ENCODE measurements at regions not wholly inside any gene's neighbourhood (a gene's known extent, or its start where the extent isn't known, plus 50 kb on each side); places are given as distances from the start of the nearest gene placed in this dataset.

- Histone ChIP-seq H3K4me3 (no peak overlapping the region), H3K4me1 (replicated peaks in 1 of 2; ENCODE audit: control insufficient read depth in 2 of 2, insufficient read depth in 2 of 2, low read length in 2 of 2) (peaks cover 0 to 5% of the 10 kb centered on the region in 2 experiments; a peak in 1 of 5 replicates), H3K9me3 (replicated peaks; ENCODE audit: control insufficient read depth, insufficient read depth, low read depth, low read length) (no peaks in the 10 kb centered on the region), H3K4me2 (ENCODE audit: insufficient read depth, low read length) (no peak overlapping the region), H3K27me3 (ENCODE audit: control insufficient read depth in 2 of 2, insufficient read depth in 2 of 2, low read length in 2 of 2) (peaks cover 54 to 73% of the 10 kb centered on the region in 2 experiments), H4K20me1 (replicated peaks; ENCODE audit: control insufficient read depth, insufficient read depth, low read length) (peaks cover 4% of the 10 kb centered on the region; the same call in 1 of the 2 replicates), H3K79me2 (ENCODE audit: control insufficient read depth, insufficient read depth, low read length) (no peaks in the 10 kb centered on the region), H3K36me3 (ENCODE audit: control insufficient read depth, insufficient read depth, low read length) (no peaks in the 10 kb centered on the region), H3K27ac (ENCODE audit: extremely low read depth, low read depth, low read length) (no peak overlapping the region), H2AFZ (ENCODE audit: low read depth, low read length) (no peak overlapping the region), H3K9me1 (ENCODE audit: control insufficient read depth, insufficient read depth, low read length) (no peaks in the 10 kb centered on the region), H3K9ac (ENCODE audit: insufficient read depth in 1 of 2, low read depth in 2 of 2, low read length in 2 of 2) (no peak overlapping the region)
- FAIRE-seq = no peak
- no TSS peak for BruUV-seq (replicated peaks)
- ATAC-seq = no peak
- ChIA-PET POLR2A (no interaction called here), CTCF (ENCODE audit: low intra/inter-chr PET ratio) (no interaction called here)
- 19% methylated on average over 39 of the region's 41 CpGs for WGBS (ENCODE audit: insufficient coverage, low coverage, missing lambda C conversion rate)
- DNase-seq (ENCODE audit: extremely low read depth in 1 of 4, low spot score in 3 of 4) = no peak
- intact Hi-C loops (cut with micrococcal nuclease) = no loop called here
- in situ Hi-C loops (cut with MboI) = no loop called here
- TF ChIP-seq CBFB (CRISPR knock-in tag; IDR thresholded peaks at IDR 0.05) (no peak), KDM4B (IDR thresholded peaks at IDR 0.05; ENCODE audit: borderline replicate concordance in 2 of 2, low read depth in 1 of 2) (no peak), TCF7 (IDR thresholded peaks at IDR 0.05; ENCODE audit: borderline replicate concordance) (no peak), RBM14 (IDR thresholded peaks at IDR 0.05; ENCODE audit: borderline replicate concordance, insufficient read depth, low read depth, low read length) (no peak), MXI1 (IDR thresholded peaks at IDR 0.05; ENCODE audit: low read depth, low read length) (no peak), PRPF4 (IDR thresholded peaks at IDR 0.05; ENCODE audit: insufficient read depth, low read depth, low read length, poor library complexity, severe bottlenecking) (no peak), MAFG (tag; conservative IDR thresholded peaks at IDR 0.05) (peak; percentile 79), FOS (IDR thresholded peaks at IDR 0.05; ENCODE audit: extremely low read depth, insufficient read length) (no peak), MIER1 (IDR thresholded peaks at IDR 0.05; ENCODE audit: low read depth) (no peak), NCOA2 (IDR thresholded peaks at IDR 0.05; ENCODE audit: partially characterized antibody in 2 of 2) (no peak), XRCC3 (IDR thresholded peaks at IDR 0.05) (no peak), MAFF (IDR thresholded peaks at IDR 0.05; ENCODE audit: low read length) (peak; percentile 43; the same call in 1 of the 2 replicates), NUFIP1 (IDR thresholded peaks at IDR 0.05; ENCODE audit: partially characterized antibody) (no peak), ZNF316 (IDR thresholded peaks at IDR 0.05) (peak; percentile 81; the same call in 1 of the 2 replicates), CBX2 (IDR thresholded peaks at IDR 0.05; ENCODE audit: insufficient read depth, low read length, poor library complexity, severe bottlenecking) (no peak), POU5F1 (IDR thresholded peaks at IDR 0.05; ENCODE audit: borderline replicate concordance, low read depth, low read length, partially characterized antibody) (no peak), NR3C1 (CRISPR knock-in tag; IDR thresholded peaks at IDR 0.05) (no peak), ZBTB1 (CRISPR knock-in tag; IDR thresholded peaks at IDR 0.05; ENCODE audit: borderline replicate concordance, low read depth) (no peak)
- TF ChIP-seq, protein P1, sequence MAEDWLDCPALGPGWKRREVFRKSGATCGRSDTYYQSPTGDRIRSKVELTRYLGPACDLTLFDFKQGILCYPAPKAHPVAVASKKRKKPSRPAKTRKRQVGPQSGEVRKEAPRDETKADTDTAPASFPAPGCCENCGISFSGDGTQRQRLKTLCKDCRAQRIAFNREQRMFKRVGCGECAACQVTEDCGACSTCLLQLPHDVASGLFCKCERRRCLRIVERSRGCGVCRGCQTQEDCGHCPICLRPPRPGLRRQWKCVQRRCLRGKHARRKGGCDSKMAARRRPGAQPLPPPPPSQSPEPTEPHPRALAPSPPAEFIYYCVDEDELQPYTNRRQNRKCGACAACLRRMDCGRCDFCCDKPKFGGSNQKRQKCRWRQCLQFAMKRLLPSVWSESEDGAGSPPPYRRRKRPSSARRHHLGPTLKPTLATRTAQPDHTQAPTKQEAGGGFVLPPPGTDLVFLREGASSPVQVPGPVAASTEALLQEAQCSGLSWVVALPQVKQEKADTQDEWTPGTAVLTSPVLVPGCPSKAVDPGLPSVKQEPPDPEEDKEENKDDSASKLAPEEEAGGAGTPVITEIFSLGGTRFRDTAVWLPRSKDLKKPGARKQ (CRISPR knock-in tag; IDR thresholded peaks at IDR 0.05) = no peak
- TF ChIP-seq, protein P2, sequence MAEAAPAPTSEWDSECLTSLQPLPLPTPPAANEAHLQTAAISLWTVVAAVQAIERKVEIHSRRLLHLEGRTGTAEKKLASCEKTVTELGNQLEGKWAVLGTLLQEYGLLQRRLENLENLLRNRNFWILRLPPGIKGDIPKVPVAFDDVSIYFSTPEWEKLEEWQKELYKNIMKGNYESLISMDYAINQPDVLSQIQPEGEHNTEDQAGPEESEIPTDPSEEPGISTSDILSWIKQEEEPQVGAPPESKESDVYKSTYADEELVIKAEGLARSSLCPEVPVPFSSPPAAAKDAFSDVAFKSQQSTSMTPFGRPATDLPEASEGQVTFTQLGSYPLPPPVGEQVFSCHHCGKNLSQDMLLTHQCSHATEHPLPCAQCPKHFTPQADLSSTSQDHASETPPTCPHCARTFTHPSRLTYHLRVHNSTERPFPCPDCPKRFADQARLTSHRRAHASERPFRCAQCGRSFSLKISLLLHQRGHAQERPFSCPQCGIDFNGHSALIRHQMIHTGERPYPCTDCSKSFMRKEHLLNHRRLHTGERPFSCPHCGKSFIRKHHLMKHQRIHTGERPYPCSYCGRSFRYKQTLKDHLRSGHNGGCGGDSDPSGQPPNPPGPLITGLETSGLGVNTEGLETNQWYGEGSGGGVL (CRISPR knock-in tag; IDR thresholded peaks at IDR 0.05) = no peak
These were observed 225.4 kb upstream of the ID2 start for GRCh38 chr2:8456151-8457091.

Measured in K562 (cell line).